HEK293T (cell line): ENCODE measurements at regions not wholly inside any gene's neighbourhood (a gene's known extent, or its start where the extent isn't known, plus 50 kb on each side); places are given as distances from the start of the nearest gene placed in this dataset.

Source experiments
- ARNT ChIP-seq: fragments of 450-650 bp; IDR thresholded peaks from 2 replicates; pipeline ENCODE4 v1.6.1; 2017; ENCODE audit warnings: mild to moderate bottlenecking
- BHLHE40 ChIP-seq: fragments of 450-650 bp; IDR thresholded peaks from 2 replicates; pipeline ENCODE4 v1.6.1; 2016; ENCODE audit warnings: mild to moderate bottlenecking, moderate library complexity, borderline replicate concordance
- ELF4 ChIP-seq: fragments of 450-650 bp; IDR thresholded peaks from 2 replicates; pipeline ENCODE4 v1.6.1; 2017; ENCODE audit warnings: antibody characterized with exemption
- FOXA1 ChIP-seq: fragments of 450-650 bp; IDR thresholded peaks from 2 replicates; pipeline ENCODE4 v1.6.1; 2016; ENCODE audit warnings: mild to moderate bottlenecking
- FOXK2 ChIP-seq: fragments of 450-650 bp; IDR thresholded peaks from 2 replicates; pipeline ENCODE4 v1.6.1; 2016; ENCODE audit warnings: mild to moderate bottlenecking
- FOXM1 ChIP-seq: fragments of 450-650 bp; IDR thresholded peaks from 2 replicates; pipeline ENCODE4 v1.6.1; 2017; ENCODE audit warnings: mild to moderate bottlenecking, borderline replicate concordance
- HDGF ChIP-seq: fragments of 450-650 bp; IDR thresholded peaks from 2 replicates; pipeline ENCODE4 v1.6.1; 2017; ENCODE audit warnings: antibody characterized with exemption, borderline replicate concordance
- NFRKB ChIP-seq: fragments of 450-650 bp; IDR thresholded peaks from 2 replicates; pipeline ENCODE4 v1.6.1; 2016; ENCODE audit warnings: mild to moderate bottlenecking, moderate library complexity
- PKNOX1 ChIP-seq: fragments of 450-650 bp; IDR thresholded peaks from 2 replicates; pipeline ENCODE4 v1.6.1; 2016
- SP1 ChIP-seq: fragments of 450-650 bp; IDR thresholded peaks from 2 replicates; pipeline ENCODE4 v1.6.1; 2017
- SUZ12 ChIP-seq: fragments of 450-650 bp; IDR thresholded peaks from 2 replicates; pipeline ENCODE4 v1.6.1; 2016; ENCODE audit warnings: mild to moderate bottlenecking

DNA sequence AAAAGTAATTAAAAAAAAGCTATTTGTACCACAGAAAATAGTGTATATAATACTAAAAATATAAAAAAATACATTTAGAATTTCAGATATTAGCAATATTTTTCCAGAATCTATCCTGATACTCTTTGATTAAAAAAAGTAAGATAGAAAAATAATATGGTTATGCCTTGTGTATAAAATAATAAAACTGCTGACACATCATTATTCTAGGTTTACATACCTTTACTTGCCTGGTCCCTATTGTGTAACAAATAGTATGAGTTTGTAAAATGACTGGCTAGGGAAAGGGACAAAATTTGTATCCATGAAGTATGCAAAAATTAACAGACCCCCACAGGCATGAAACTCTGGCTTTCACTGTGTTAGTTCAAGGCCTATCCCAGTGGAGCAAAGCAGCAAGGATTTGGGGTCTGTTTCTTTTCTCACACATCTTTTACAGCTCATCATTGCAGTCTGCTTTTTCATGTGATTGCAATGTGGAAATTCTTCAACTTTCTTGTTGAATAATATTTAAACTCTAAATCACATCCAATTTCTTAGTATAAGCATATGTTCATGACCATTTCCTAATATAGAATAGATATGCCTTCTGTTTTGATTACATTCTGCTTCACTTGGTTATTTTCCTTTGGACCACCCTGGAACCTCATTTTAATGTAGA lies 136.7 kb upstream of the PCDH18 start:
- TF ChIP-seq FOXK2, result no peak
- no peak for TF ChIP-seq ELF4
- TF ChIP-seq NFRKB, result no peak
- TF ChIP-seq FOXA1, result no peak
- no peak for TF ChIP-seq ARNT
- no peak for TF ChIP-seq SP1
- TF ChIP-seq FOXM1, result no peak
- no peak for TF ChIP-seq SUZ12
- TF ChIP-seq PKNOX1, result no peak
- no peak for TF ChIP-seq BHLHE40
- TF ChIP-seq HDGF, result no peak
